HG02759 (cell line): ENCODE measurements at regions not wholly inside any gene's neighbourhood (a gene's known extent, or its start where the extent isn't known, plus 50 kb on each side); places are given as distances from the start of the nearest gene placed in this dataset.

Experiments used
- ATAC-seq: cut with Tn5 transposase; IDR thresholded peaks from one replicate; pipeline ENCODE4 v1.9.1; 2021; ENCODE audit warnings: mild to moderate bottlenecking, moderate library complexity; ENCODE audit not compliant: unreplicated experiment

DNA sequence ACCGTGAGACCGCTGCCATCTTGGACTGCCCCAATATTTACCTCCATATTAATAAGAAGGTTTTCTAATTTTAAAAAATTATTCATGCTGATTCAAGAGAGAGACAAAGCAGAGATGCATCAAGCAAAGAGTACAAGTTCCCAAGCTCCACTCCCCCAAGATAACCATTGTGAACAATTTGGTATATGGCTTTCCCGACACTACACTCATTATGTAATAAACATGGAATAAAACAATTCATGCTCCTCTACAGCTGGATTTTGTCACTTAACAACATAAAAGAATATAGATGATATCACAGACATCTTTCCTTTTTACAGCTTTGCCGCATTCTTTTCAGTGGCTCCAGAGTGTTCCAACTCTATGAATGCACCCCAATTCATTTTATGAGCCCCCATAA lies 307.6 kb downstream of the FGFR2 start:
- ATAC-seq, result no peak

DNA sequence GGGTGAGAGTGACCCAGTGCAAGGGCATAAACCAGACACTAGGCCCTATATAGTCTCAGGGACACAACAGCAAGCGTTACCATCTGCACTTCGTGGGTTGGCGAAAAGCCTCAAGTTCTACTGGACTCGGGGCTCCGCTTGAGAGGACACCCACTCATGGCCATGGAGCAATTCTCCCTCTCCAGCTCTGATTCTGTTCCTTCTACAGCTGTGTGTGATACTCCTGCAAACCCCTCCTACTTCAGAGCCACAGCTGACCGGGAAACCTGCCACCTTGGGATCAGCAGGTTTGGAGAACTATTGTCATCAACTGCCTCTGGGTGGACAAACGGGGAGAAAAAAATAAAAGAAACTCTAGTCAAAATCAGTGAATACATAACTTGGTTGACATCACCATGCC lies 306.9 kb downstream of the FGFR2 start:
- no peak for ATAC-seq

DNA sequence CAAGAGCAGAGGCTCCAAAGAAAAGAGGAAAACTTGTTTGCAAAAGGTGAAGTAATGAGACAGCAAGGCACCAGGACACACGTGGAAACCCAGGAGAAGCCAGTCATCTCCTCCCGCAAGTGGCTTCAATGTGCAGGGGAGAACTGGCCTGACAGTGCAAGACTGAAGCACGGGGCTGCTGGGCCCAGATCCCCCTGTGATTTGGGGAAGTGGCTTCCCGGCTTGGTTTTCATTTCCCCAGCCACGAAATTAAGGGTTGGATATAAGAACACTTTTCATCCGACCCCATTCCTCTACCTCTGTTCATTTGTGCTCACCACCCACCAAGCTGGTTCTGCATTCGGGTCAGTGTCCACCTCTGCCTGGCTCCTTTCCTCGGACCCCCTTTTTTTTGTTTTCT lies 306.4 kb downstream of the FGFR2 start:
- ATAC-seq, result no peak

DNA sequence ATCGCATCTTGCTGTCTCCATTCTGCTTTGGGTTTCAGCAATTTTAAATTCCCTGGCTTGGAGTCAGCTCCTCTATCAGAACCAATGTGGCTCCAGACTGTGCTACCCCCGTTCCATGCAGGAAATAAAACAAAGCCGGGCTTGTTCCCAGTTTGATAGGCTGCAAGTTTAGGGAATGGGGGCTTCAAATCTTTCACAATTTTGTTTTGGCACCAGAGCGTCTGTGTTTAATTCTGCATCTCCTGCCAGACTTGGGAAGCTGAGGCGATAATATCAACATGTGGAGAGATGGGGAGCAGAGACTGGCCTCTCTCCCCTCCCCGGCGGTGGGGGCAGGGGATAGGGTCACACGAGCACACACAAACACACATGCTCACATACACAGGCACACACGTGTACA lies 305.9 kb downstream of the FGFR2 start:
- no peak for ATAC-seq

DNA sequence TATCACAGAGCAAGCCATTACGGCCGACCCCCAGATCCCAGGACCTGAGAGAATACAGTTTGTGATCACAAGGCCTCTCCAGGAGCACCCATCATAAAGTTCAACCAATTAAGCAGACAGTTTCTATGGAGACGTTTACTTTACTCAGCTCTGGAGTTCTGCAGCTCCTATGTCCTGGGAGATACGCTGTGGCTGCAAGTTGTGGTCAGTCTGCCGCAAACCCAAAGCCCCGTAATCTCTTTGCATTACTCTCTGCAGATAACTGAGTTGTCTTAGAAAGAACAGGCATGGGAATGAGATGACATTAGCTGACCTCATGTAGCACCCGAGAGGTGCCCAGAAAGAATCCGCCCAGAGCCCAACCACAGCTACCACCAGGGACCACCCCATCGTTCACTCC lies 305.1 kb downstream of the FGFR2 start:
- ATAC-seq, result no peak

DNA sequence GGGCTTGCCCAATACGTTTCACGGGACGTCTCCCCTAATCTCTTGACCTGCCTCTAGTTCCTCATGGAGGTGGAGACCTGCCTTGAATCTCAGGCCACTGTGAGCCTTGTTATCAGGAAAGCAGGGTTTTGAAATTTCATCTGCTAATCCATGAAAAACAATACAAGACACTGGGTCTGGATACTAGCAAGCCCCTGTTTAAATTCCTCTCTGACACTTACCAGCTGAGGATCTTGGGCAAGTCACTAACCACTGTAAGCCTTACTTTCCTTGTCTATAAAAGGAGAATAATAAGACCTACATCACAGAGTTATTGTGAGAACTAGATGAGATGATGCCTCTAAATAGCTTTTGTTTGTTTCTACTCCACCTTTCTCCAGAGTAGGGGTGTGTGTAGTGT lies 303.6 kb downstream of the FGFR2 start:
- no peak for ATAC-seq

DNA sequence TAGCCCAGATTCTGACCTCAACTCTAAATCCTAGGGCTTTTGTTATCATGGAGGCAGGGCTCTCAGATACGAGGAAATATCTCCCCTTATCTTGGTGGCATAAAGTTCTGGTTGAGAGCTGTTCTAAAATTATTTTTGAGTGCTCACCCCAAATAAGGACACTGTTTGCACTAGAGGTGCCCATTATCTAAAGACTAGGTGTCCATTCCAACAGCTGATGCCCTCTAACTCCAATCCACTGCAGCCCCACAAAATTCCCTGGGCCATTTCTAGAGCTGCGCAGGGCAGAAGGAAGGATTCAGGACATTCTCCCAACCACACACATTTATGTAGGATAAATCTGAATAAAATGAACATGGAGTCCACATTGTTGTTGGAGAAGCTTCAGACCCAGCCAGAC lies 301.9 kb downstream of the FGFR2 start:
- ATAC-seq, result no peak

DNA sequence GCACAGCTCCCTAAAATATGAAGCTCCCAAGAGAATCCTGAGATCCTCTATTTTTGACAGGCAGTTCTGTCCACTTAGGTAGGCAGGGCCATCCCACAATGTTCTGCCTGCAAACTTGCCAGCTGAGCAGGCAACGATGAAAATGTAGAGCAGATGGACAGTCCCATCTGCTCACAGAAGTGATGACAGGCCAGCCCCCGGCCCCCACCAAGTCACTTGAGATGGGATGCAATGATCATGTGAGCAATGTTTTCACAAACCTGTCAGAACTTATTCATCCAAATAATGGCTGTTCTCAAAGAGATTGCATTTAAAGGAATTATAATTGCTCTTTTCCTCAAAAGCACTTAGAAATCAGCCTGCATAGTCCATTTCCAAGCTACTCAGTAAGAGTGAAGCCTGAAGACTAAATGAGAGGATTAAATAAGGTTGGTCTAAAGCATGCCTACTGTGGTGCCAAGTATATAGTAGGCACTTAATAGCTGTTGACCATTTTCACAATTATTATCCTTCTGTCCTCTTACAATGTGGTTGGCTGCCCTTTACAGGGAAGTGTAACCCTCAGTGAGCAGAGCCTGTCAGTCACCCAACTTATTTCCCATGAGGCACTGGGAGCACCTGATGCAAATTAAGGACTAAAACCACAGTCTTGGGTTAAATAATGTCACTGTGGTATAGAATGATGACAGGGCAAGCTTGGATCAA lies 301.2 kb downstream of the FGFR2 start:
- no peak for ATAC-seq

DNA sequence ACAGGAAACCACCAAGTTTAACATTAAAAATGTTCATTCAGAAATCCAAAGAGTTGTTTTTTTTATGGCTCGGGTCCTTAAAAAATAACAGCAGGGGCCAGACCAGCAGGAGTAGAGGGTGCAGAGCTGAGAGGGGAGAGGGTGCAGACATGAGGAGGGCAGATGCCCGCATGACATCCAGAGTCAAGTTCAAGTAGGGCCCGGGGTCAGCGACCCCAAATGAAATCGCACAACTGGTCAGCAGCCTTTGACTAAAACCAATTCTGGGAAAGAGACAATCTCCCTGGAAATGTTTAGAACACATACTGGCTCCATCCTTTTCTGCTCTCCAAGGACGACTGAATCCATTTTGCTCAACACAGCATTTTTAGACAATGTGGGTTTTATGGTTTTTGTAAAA lies 297.5 kb downstream of the FGFR2 start:
- no peak for ATAC-seq

DNA sequence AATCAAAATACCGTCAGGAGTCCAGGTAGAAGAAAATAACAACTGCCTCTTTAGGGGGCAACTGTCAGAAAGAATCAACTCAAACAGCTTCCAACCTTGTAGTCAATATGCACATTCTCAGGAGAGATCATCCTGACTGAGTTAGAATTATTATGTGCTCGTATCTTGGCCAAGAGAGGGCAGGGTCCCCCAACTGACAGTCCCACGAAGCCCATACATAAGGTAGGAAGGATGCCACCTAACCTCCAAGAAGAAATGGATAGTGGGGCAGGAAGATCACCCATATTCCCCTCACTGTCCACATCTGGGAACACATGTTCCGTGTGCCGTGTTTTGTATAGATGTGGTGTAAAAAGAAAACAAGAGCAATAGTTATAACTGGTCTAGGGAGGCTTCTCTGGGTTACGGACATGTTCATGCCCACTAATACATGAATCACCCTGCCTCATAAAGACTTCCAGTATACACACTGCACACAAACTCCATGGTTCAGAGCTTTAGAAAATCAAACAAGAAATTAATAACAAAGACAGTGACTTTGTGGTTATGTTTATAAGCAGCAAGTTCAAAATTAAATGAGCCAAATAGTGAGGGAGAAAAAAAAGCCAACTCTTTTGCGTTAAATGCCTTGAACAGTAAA lies 295.6 kb downstream of the FGFR2 start:
- no peak for ATAC-seq

DNA sequence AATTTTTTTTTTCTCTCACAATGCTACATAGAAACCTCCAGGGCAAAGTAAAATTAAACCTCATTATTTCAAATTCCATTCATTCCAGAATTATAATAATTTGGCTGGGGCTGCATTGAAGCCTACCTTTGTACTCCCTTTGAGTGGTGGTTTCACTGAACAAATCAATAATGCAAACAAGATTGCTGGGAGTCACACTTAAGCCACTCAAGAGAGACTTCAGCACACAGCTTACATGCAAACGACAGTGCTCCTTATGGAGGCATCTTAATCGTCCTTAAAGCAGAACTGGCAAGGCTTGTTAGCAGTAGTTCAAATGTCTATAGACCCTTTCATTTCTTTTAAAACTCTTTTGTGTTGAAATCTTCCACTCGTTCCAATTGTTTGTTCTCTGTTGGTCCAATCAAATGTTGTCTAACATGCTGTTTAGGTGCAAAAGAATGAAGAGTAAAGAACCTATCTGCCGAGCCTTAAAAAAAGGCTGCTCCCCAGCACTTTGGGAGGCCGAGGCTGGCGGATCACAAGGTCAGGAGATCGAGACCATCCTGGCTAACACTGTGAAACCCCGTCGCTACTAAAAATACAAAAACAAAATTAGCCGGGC lies 294.9 kb downstream of the FGFR2 start:
- no peak for ATAC-seq

DNA sequence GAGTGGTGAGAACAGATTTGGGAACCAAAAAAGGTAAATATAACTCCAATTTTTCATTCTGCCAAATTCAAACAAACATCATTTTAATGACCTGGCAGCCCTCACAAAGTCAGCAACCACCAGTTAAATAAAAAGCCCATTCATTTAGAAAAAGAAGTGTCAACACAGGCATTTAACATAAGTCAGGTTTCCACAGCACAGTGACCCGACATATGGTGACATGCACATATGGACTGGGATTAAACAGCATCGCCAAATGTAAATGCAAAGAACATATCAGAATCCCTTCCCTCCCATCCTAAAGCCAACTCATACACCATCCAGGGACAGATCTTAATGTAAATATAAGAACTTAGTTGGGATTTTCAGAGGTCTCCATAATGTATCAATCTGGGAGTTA lies 293.2 kb downstream of the FGFR2 start:
- ATAC-seq, result no peak

DNA sequence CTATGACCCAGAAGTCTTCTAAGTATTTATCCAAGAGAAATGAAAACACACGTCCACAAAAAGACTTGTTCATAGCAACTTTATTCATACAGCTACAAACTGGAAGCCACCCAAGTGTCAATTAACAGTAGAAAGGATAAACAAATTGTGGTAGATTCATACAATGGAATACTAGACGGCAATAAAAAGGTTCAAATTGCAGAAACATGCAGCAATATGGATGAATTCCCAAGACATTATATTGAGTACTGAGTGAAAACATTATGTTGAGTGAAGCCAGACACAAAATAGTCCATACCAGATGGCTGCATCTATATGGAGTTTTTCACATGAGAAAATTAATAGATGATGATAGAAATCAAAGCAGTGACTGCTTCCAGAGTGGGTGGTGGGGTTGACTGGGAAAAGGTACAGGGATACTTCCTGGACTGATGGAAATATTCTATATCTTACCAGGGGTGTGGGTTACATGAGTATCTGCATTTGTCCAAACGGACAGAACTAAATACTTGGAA lies 292.0 kb downstream of the FGFR2 start:
- ATAC-seq, result no peak

DNA sequence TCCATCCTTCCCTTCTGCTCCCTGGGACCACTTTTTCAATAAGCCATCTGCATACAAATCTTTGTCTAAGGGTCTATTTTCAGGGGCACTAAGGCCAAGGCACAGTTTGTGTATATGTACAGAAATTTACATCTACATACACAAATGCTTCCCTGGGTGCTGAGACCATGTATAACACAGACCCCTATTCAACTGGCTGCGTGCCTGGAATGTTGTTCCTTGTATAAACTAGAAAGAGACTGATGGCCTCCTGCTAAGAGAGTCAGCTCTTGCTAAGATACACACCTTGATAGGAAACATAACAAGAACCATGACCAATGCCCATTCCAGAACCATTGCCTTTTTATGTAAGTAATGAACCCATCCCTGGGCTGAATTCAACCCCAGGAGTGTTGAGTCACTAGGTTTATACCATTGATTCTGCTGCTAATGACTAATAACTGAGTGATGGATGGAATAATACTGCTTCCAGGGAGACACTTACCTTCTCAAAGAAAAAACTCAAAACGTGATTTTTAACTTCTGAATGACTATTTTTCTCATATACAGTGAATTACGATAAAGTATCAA lies 290.7 kb downstream of the FGFR2 start:
- ATAC-seq, result no peak

DNA sequence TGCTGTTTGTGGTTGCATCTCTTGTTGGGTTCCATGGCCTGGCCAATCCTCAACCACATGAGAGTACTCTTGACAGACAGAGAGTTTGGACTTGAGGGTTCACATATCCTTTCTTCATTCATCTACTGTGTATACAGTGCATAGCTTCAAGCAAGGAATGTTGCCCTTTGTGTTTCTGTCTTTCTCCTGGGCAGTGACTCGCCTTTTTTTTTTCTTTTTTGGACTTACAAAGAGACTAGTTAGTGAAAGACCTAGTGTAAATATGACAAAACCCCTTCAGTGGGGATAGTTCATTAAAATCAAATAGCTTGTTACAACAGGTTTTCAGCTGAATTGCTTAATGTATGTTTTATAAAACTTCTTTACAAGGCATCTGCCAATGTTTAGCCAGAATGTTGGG lies 290.2 kb downstream of the FGFR2 start:
- no peak for ATAC-seq

DNA sequence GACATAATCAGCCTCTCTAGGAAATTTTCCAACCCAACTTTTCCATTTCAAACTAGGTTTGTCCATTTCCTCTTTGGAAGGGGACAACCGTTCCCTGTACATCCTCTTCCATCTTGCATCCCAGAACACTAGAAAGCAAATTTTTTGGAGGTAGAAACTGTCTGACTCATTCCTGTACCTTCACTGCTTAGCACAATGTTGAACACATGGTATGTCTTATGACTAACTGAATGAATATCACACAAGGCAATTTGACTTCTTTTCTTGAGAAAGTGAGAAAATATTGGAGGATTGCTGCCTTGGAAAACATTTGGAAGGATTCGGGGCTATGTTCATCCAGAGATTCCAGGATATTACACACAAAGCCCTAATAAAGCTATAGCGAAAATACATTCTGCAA lies 289.1 kb downstream of the FGFR2 start:
- no peak for ATAC-seq

DNA sequence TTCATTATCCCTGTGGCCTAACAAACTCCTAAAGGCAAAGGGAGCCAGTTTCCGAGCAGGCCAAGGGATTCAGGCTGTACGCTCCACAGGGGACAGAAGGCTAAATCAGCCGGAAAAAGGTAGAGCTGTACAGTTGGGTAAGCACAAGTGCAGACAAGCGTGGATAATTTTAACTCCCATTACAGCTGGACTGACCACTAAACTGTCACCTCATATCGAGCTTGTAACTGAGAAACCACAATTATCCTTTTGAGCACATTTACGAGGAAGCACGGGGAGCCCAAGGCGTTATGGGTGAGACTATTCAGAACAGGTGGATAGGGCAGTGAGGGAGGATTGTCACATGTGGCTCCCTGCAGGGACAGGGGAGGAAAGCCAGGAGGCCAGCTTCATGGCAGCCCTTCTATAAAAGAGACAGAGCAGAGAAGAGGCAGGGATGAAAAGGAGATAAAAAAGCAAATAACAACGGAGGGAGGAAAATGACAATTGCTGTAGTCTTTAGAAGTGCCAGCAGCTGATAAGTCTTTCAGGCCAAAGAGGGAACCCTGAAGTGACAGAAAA lies 288.0 kb downstream of the FGFR2 start:
- ATAC-seq, result no peak

DNA sequence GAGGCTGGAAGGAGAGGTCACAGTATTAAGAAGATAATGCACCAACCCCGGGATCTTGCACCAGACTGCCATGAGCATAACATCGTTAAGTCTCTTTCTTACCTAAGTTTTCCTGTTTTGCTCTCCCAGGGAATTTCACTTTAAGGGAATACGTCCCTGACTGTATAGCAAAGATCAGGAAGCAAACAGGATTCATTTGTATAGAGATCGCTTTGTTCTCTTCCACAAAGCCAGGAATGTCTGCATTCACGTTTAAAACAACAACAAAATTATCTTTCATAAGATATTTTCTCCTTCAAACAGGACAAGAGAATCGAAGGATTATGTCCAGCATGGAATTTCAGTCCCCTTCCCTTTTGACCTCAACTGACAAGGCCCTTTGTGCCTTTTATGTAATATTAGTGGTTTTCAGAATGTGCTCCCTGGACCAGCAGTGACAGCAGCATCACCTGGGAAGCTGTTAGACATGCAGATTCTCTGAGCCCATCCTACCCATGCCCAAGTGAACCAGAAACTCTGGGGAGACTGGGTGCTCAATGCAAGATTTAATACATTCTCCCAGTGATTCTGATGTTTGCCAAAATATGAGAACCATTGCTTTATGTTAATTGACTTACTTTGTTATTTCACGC lies 286.3 kb downstream of the FGFR2 start:
- no peak for ATAC-seq

DNA sequence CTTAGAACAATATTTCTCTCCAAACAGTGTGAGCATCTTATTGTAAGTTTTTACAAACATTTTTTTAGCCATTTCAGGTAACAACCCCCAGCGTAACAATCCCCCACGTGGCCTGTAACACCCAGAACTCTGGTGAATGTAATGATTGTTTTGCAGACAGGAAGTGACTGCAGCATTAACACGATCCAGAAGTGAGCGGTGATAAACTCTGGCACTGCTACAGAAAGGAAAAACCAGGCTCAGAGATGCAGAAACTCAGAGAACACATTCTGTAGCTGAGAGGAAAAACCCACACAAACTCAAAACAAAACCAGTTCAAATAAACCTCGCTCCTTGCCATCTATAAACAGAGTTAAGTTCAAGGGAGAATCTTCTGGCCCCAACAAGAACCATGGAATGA lies 285.7 kb downstream of the FGFR2 start:
- no peak for ATAC-seq

DNA sequence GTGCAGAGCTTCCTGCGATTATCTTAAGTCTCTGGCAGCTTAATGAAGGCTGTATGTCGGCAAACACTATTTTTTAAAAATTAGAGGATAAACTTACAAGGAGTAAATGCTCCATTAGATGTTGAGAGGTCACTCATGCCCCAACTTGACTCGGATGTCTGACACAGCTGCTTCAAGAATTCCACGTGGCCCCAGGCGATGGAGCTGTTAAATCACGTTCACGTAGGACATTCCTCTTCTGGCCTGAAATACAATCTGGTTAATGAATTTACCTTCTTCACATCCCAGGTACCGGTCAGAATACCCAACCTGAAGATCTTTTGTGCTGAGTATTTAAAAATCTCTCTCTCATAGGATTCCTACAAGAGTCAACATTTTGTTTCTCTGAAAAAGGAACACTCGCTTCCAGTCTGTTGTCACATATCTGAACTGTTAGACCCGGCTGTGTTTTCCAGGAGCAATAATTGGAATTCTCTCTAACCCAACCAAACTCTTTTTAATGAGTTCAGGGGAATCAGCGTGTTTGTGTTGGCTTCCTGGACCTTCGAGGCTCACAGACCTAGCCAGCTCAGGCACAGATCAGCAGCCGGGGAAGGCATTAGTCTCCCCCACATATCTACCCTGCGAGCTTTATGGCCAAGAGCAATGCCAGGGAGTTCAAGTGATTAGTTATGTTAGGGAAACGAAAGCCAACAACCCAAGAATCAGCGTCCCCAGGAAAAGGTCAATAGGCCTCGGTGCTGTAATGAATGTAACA lies 284.9 kb downstream of the FGFR2 start:
- no peak for ATAC-seq

DNA sequence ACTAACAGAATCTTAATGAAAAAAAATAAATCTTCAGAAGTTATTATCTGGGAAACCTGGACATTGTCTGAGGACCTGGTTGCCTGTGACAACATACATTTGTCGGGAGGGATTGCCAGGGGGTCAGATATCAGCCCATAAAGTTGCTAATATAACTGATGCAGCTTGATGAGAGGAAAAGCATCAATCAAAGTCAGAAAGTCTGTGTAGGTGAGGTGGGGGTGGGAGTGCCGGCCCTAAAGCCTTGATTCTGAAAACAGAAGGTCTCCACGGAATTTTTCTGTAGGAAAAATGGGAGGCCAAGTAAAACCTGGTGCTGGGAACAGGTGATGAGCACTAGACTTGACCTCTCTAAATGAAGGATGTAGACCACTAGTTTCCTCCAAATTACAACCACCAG lies 281.8 kb downstream of the FGFR2 start:
- ATAC-seq, result no peak
